ENCODE measurements at regions not wholly inside any gene's neighbourhood (a gene's known extent, or its start where the extent isn't known, plus 50 kb on each side); places are given as distances from the start of the nearest gene placed in this dataset.
"Not testable (repeated sequence)": the region's sequence is repeated elsewhere in the genome, so short reads cannot be mapped to it uniquely, and the experiment has no call there.

- CTCF ChIA-PET, result no interaction called here
- Mint-ChIP-seq H3K4me1 (ENCODE audit: low read depth) (no peaks in the 10 kb centered on the region), H3K4me3 (no peak overlapping the region), H3K36me3 (ENCODE audit: low read depth) (no peaks in the 10 kb centered on the region), H3K9me3 (peaks cover 20% of the 10 kb centered on the region), H3K27me3 (no peaks in the 10 kb centered on the region), H3K27ac (no peak overlapping the region)
- Histone ChIP-seq H3K36me3 (ENCODE audit: insufficient read depth, low read length) (no peaks in the 10 kb centered on the region), H3K9me3 (ENCODE audit: control insufficient read depth in 1 of 2, insufficient read depth in 1 of 2, low read length in 2 of 2) (peaks cover 0 to 5% of the 10 kb centered on the region in 2 experiments), H3K27me3 (ENCODE audit: control insufficient read depth in 1 of 2, insufficient read depth in 2 of 2, low read length in 2 of 2) (no peaks in the 10 kb centered on the region), H3K4me3 (ENCODE audit: low read length) (no peak overlapping the region), H3K4me1 (ENCODE audit: insufficient read depth, low read length) (no peaks in the 10 kb centered on the region), H3K27ac (ENCODE audit: low read depth in 1 of 2, low read length in 2 of 2) (no peak overlapping the region)
- TF ChIP-seq CTCF (IDR thresholded peaks at IDR 0.05), result no peak
- ATAC-seq (ENCODE audit: poor library complexity), result no peak
- intact Hi-C loops (cut with DNase I, micrococcal nuclease), result no loop called here
- POLR2A ChIA-PET, result no interaction called here
- DNase-seq, result no peak
These were observed 1162.4 kb downstream of the BRINP3 start for GRCh38 chr1:189315035-189315901.

GRCh38 chr1:189323091-189323490, 1154.6 kb downstream of the BRINP3 start:
- Histone ChIP-seq H3K4me1 (ENCODE audit: insufficient read depth, low read length) (no peaks in the 10 kb centered on the region), H3K36me3 (ENCODE audit: insufficient read depth, low read length) (no peaks in the 10 kb centered on the region), H3K9me3 (ENCODE audit: control insufficient read depth in 1 of 2, insufficient read depth in 1 of 2, low read length in 2 of 2) (peaks cover 0 to 5% of the 10 kb centered on the region in 2 experiments), H3K27ac (ENCODE audit: low read depth in 1 of 2, low read length in 2 of 2) (no peak overlapping the region), H3K4me3 (ENCODE audit: low read length) (no peak overlapping the region), H3K27me3 (ENCODE audit: control insufficient read depth in 1 of 2, insufficient read depth in 2 of 2, low read length in 2 of 2) (no peaks in the 10 kb centered on the region)
- ChIA-PET CTCF (no interaction called here), POLR2A (no interaction called here)
- H3K4me3 Mint-ChIP-seq, result no peak overlapping the region
- H3K4me1 Mint-ChIP-seq (ENCODE audit: low read depth), result no peaks in the 10 kb centered on the region
- no peaks in the 10 kb centered on the region for H3K36me3 Mint-ChIP-seq (ENCODE audit: low read depth)
- H3K27ac Mint-ChIP-seq, result no peak overlapping the region
- intact Hi-C loops (cut with DNase I, micrococcal nuclease), result no loop called here
- no peak for ATAC-seq (ENCODE audit: poor library complexity)
- H3K9me3 Mint-ChIP-seq, result peaks cover 6% of the 10 kb centered on the region
- TF ChIP-seq CTCF (IDR thresholded peaks at IDR 0.05), result no peak
- no peaks in the 10 kb centered on the region for H3K27me3 Mint-ChIP-seq
- DNase-seq, result no peak

- ATAC-seq (ENCODE audit: poor library complexity); intact Hi-C loops (cut with DNase I, micrococcal nuclease); H3K4me3 Mint-ChIP-seq; H3K36me3 Mint-ChIP-seq (ENCODE audit: low read depth); H3K27ac Mint-ChIP-seq; H3K27ac ChIP-seq (ENCODE audit: low read depth in 1 of 2, low read length in 2 of 2); DNase-seq; H3K36me3 ChIP-seq (ENCODE audit: insufficient read depth, low read length); H3K27me3 ChIP-seq (ENCODE audit: control insufficient read depth in 1 of 2, insufficient read depth in 2 of 2, low read length in 2 of 2); H3K27me3 Mint-ChIP-seq; H3K4me1 ChIP-seq (ENCODE audit: insufficient read depth, low read length); H3K4me1 Mint-ChIP-seq (ENCODE audit: low read depth); POLR2A ChIA-PET; CTCF ChIA-PET; H3K9me3 Mint-ChIP-seq; H3K4me3 ChIP-seq (ENCODE audit: low read length): not testable (repeated sequence)
- H3K9me3 ChIP-seq (ENCODE audit: control insufficient read depth in 1 of 2, insufficient read depth in 1 of 2, low read length in 2 of 2), result peaks cover 0 to 11% of the 10 kb centered on the region in 2 experiments
These were observed 1146.6 kb downstream of the BRINP3 start for GRCh38 chr1:189331071-189331470.
